Activated CD4-positive, alpha-beta T cell treated with anti-CD3 and anti-CD28 coated beads, Interleukin-2, amount 10 ng/mL, durations not matched to agents 24 days and 14 days (primary cell): ENCODE measurements at regions not wholly inside any gene's neighbourhood (a gene's known extent, or its start where the extent isn't known, plus 50 kb on each side); places are given as distances from the start of the nearest gene placed in this dataset.

Experiments used
- DNase-seq: peaks from one replicate; pipeline ENCODE4 v3.0.0; 2022
- H3K27ac Mint-ChIP-seq: one replicate; pipeline ENCODE4 v1.8.0; 2022; ENCODE audit warnings: mild to moderate bottlenecking, mixed read lengths
- H3K27me3 Mint-ChIP-seq: one replicate; pipeline ENCODE4 v1.8.0; 2022; ENCODE audit warnings: mixed read lengths
- H3K36me3 Mint-ChIP-seq: one replicate; pipeline ENCODE4 v1.8.0; 2022; ENCODE audit warnings: low read depth, mild to moderate bottlenecking, mixed read lengths
- H3K4me1 Mint-ChIP-seq: one replicate; pipeline ENCODE4 v1.8.0; 2021; ENCODE audit warnings: mixed read lengths
- H3K4me3 Mint-ChIP-seq: one replicate; pipeline ENCODE4 v1.8.0; 2022; ENCODE audit warnings: mild to moderate bottlenecking, moderate library complexity, mixed read lengths
- H3K9me3 Mint-ChIP-seq: one replicate; pipeline ENCODE4 v1.8.0; 2021; ENCODE audit warnings: mixed read lengths
- intact Hi-C: fragments of 100-400 bp; cut with micrococcal nuclease; formaldehyde crosslinking; loops from one replicate; pipeline ENCODE4 v1.15.1; 2023

DNA sequence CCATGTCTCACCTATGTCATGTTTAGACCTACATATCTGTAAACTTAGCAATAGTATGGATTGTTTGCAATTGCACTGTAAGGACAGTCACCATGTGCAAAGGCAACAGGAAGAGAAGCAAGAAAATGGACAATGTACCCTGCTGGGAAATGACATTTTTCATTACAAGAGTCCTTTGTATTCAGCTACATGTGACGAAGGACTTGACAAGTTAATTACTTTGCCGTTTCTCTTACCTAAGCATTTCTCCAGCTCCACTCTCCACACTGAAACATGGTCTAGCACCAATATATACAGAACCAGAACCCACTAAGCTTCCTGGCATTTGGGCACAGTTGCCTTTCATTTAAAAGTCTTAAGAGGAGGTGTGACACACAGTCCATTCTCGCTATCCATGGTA, 76.6 kb upstream of the PFKP start:
- no peak for DNase-seq
- H3K27ac Mint-ChIP-seq, result no peak overlapping the region
- peaks cover 21% of the 10 kb centered on the region for H3K27me3 Mint-ChIP-seq
- H3K4me3 Mint-ChIP-seq, result no peak overlapping the region
- intact Hi-C loops, result no loop called here
- peaks cover 4% of the 10 kb centered on the region for H3K4me1 Mint-ChIP-seq
- no peaks in the 10 kb centered on the region for H3K9me3 Mint-ChIP-seq
- H3K36me3 Mint-ChIP-seq, result no peaks in the 10 kb centered on the region

DNA sequence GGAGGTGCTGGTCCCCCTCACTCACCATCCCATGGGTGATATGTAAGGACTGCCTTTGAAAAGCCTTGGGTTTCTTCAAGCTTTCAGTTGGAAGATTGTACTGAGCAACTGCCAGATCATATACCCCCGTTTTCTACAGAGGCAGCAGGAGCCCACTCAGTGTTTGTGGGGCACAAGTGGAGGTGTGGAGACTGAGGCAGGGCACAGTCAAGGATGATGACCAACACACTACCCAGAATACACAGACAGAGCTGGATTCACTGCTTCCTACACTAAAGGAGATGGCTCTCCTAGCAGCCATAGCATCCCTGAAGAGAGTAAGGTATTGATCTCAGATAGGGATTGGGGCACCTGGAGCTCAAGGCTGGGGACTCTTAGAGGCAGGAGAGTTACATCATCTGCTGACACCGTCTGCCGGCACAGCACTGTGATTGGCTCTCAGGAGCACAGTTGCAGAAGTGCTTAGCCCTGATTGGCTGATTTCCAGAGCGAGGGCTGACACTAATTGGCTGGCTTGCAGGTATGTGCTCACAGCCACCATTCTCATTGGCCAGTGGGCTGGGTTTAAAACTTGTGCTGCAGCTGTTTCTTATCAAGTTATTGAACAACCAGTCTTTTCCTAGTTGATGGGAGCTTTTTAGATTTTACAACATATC, 77.9 kb upstream of the PFKP start:
- H3K27me3 Mint-ChIP-seq, result peaks cover 19% of the 10 kb centered on the region
- H3K27ac Mint-ChIP-seq, result no peak overlapping the region
- no peaks in the 10 kb centered on the region for H3K9me3 Mint-ChIP-seq
- H3K36me3 Mint-ChIP-seq, result no peaks in the 10 kb centered on the region
- no peak for DNase-seq
- H3K4me1 Mint-ChIP-seq, result peaks cover 4% of the 10 kb centered on the region
- intact Hi-C loops, result no loop called here
- no peak overlapping the region for H3K4me3 Mint-ChIP-seq

DNA sequence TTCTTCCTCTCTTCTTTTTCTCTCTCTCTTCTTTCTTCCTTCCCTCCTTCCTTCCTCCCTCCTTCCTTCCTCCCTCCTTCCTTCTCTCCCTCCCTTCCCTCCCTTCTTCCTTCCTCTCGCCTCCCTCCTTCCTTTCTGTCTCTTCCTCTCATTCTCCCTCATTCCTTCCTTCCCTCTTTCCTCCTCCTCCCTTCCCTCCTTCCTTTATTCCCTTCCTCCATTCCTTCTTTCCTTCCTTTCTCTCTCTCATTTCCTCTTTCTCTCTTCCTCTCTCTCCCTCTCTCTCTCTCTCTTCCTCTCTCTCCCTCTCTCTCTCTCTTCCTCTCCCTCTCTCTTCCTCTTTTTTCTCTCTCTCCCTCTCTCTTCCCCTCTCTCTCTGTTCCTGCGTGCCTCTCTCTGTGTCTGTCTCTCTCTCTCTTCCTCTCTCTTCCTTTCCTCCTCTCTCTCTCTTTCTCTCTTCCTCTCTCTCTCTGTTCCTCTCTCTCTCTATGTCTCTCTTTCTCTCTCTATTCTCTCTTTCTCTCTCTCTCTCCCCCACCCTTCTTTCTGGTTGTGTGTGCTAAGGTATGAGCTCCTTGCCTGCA, 80.1 kb upstream of the PFKP start:
- DNase-seq, result no peak
- Mint-ChIP-seq H3K4me1 (peaks cover 4% of the 10 kb centered on the region), H3K27me3 (peaks cover 19% of the 10 kb centered on the region), H3K36me3 (no peaks in the 10 kb centered on the region), H3K9me3 (no peaks in the 10 kb centered on the region), H3K27ac (no peak overlapping the region), H3K4me3 (no peak overlapping the region)
- intact Hi-C loops, result no loop called here

DNA sequence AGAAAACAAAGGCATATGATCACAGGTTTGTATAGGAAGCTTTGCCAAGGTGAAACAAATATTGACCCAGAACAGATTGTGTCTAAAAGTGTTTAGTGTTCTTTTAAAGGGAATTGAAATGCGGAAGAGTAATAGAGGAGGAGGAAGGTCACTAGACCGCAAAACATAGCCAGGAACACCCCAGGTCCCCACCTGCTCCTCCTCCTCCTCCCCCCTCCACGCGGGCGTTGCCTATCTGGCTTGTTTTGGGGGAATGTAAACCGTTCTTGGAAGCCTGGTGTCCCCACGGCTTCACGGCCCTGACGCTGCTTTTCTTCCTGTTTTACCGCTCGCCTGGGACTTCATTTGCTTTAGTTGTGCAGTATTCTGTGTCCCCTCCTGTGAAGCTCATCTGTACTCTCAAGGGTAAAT, 81.0 kb upstream of the PFKP start:
- H3K36me3 Mint-ChIP-seq, result no peaks in the 10 kb centered on the region
- H3K27ac Mint-ChIP-seq, result no peak overlapping the region
- H3K9me3 Mint-ChIP-seq, result no peaks in the 10 kb centered on the region
- no peak for DNase-seq
- H3K4me3 Mint-ChIP-seq, result no peak overlapping the region
- intact Hi-C loops, result no loop called here
- peaks cover 4% of the 10 kb centered on the region for H3K4me1 Mint-ChIP-seq
- H3K27me3 Mint-ChIP-seq, result peaks cover 19% of the 10 kb centered on the region

DNA sequence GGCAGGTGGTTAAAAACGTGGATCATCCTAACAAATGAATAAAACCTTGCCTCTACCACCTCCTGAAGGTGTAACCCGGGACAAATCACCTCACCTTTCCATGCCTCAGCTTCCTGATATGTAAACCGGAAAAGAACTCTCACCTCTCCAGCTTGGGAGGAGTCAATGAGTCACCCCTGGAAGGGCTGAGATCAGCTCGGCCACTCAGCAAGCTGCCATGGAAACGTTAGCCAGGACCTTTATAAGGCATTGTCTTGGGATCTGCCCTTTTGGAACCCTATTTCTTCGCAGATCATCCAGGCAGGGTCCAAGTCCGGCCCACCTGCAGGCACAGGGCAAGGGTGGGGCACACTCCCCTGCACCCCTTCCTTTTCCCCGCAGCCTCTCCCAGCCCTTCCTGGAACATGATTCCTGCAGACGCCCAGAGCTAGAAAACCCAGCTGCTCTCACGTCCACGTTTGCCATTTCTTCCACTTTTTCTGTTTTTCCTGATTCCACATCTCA, 81.6 kb upstream of the PFKP start:
- no peaks in the 10 kb centered on the region for H3K36me3 Mint-ChIP-seq
- H3K9me3 Mint-ChIP-seq, result no peaks in the 10 kb centered on the region
- DNase-seq, result no peak
- no peak overlapping the region for H3K4me3 Mint-ChIP-seq
- H3K27ac Mint-ChIP-seq, result no peak overlapping the region
- H3K4me1 Mint-ChIP-seq, result peaks cover 4% of the 10 kb centered on the region
- intact Hi-C loops, result no loop called here
- H3K27me3 Mint-ChIP-seq, result peaks cover 19% of the 10 kb centered on the region

DNA sequence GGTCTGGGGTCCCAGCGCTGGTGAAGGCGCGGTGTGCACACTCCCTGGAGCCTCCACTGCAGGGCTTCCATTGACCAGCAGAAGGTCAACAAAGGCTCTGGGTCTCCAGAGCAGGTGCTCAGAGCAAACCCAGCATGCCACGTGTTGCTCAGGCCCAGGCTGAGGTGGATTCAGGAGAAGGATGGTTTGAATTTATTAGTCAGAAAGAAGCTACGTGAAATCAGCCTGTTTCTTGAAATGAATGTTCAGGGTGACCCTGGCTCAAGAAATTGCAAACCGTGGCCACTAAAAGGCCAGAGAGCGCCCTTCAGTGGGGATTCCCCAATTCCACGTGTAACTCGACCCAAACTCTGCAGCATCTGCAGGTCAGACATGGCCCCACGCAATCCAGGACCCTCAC, 82.7 kb upstream of the PFKP start:
- no peak for DNase-seq
- Mint-ChIP-seq H3K4me3 (no peak overlapping the region), H3K36me3 (no peaks in the 10 kb centered on the region), H3K27ac (no peak overlapping the region), H3K4me1 (peaks cover 4% of the 10 kb centered on the region), H3K27me3 (peaks cover 19% of the 10 kb centered on the region), H3K9me3 (no peaks in the 10 kb centered on the region)
- intact Hi-C loops, result no loop called here

DNA sequence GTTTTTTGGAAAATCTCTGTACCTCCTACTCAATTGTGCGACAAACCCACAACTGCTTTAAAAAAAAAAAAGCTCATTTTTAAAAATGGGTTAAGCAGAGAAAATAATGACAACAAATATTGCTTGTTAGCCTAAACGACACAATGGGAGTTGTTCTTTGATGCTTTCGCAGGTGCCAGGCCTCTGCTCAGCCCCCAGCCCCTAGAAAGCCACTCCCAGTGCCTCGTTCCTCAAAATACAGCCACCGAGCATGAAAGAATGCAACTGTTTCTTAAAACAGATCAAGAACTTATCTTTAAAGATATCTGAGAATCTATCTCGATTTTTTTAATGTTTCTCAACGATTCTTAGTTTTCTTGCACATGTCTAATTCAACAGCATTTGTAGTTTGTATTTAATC, 85.2 kb upstream of the PFKP start:
- Mint-ChIP-seq H3K4me3 (no peak overlapping the region), H3K36me3 (no peaks in the 10 kb centered on the region), H3K4me1 (peaks cover 4% of the 10 kb centered on the region), H3K9me3 (no peaks in the 10 kb centered on the region), H3K27ac (no peak overlapping the region), H3K27me3 (peaks cover 10% of the 10 kb centered on the region)
- intact Hi-C loops, result no loop called here
- no peak for DNase-seq

DNA sequence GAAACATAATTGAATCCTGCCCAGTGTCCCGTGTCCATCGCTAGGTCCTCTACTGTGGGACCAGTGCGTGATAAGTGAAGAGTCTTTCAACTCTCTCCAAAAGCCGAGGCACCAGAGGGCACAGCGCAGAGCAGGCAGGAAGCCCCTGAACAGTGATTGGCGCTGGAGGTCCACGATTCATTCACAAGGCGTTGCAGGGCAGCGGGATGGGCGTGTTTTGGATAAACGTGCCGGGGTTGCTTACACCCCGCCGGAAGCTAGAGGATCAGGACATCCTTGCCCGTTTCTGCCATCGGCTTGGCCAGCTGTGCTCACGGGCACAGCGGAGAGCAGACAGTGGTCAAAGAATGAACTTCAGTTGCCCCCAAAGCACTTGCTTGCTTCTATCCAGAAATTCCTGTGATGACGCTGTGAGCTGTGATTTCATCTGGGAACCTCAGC, 86.0 kb upstream of the PFKP start:
- H3K27me3 Mint-ChIP-seq, result peaks cover 6% of the 10 kb centered on the region
- intact Hi-C loops, result no loop called here
- H3K9me3 Mint-ChIP-seq, result no peaks in the 10 kb centered on the region
- H3K4me1 Mint-ChIP-seq, result peaks cover 4% of the 10 kb centered on the region
- H3K4me3 Mint-ChIP-seq, result no peak overlapping the region
- DNase-seq, result no peak
- no peaks in the 10 kb centered on the region for H3K36me3 Mint-ChIP-seq
- no peak overlapping the region for H3K27ac Mint-ChIP-seq

DNA sequence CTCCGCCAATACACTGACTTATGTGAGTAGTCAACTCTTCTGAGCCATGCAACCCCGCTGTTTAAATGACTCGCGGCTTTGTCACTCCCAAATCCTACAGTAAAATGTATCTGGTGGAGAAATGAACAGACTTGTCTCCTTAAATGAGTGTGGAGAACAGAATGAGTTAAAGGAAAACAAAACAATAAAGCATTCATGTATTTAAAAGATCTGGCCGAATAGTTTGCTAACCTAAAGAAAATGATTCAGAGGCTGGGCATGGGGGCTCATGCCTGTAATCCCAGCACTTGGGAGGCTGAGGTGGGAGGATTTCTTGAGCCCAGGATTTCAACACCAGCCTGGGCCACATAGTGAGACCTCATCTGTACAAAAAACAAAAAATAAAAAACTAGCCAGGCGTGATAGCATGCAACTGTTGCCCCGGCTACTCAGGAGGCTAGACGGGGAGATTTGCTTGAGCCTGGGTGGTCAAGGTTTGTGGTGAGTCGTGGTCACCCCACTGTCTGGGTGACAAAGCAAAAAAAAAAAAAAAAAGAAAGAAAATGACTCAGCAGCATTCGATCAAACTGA, 86.5 kb upstream of the PFKP start:
- no peaks in the 10 kb centered on the region for H3K36me3 Mint-ChIP-seq
- H3K4me3 Mint-ChIP-seq, result no peak overlapping the region
- no peaks in the 10 kb centered on the region for H3K9me3 Mint-ChIP-seq
- intact Hi-C loops, result no loop called here
- no peak for DNase-seq
- H3K27ac Mint-ChIP-seq, result no peak overlapping the region
- H3K27me3 Mint-ChIP-seq, result peaks cover 1% of the 10 kb centered on the region
- no peaks in the 10 kb centered on the region for H3K4me1 Mint-ChIP-seq

DNA sequence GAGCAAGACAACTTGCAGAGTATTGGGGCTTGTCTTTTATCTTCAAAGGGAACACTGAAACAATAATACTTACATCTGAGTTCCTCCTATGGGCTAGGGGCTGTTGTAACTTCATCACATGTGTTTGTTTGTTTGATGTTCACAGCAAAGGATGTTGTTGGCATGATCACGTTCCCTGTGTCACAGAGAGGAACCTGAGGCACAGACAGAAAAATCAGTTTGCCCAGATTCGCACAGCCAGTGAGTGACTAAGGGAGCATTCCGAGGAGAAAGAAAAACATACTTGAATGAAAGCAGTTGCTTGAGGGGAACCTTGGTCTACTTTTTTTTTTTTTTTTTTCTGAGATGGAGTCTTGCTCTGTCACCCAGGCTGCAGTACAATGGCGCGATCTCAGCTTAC, 87.2 kb upstream of the PFKP start:
- Mint-ChIP-seq H3K27ac (no peak overlapping the region), H3K36me3 (no peaks in the 10 kb centered on the region), H3K4me1 (no peaks in the 10 kb centered on the region), H3K9me3 (no peaks in the 10 kb centered on the region), H3K4me3 (no peak overlapping the region), H3K27me3 (peaks cover 1% of the 10 kb centered on the region)
- intact Hi-C loops, result no loop called here
- DNase-seq, result no peak

DNA sequence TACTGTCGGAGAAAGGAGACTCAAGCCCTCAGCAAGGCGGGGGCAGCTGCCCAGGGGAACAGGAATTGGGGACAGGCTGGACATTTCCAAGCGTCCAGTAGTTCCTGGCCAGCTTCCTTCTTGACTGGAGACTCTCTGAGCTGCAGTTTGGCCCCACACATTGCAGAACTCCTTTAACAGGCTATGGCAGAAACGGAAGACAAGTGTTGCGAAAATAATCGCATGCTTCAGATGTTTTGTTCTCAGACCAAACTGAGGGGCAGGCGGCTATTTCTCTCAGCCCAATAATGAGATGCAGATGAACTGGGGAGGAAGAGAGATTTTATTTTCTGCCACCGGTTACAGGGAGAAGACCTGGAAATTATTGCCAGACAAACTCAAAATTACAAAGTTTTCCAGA, 88.0 kb upstream of the PFKP start:
- no peak overlapping the region for H3K4me3 Mint-ChIP-seq
- no peaks in the 10 kb centered on the region for H3K36me3 Mint-ChIP-seq
- intact Hi-C loops, result loop anchor here (5.0 kb wide), 1 partner anchor 37 kb away; no protein-coding TSS in a partner anchor
- H3K9me3 Mint-ChIP-seq, result no peaks in the 10 kb centered on the region
- H3K27me3 Mint-ChIP-seq, result no peaks in the 10 kb centered on the region
- DNase-seq, result no peak
- no peaks in the 10 kb centered on the region for H3K4me1 Mint-ChIP-seq
- H3K27ac Mint-ChIP-seq, result no peak overlapping the region

DNA sequence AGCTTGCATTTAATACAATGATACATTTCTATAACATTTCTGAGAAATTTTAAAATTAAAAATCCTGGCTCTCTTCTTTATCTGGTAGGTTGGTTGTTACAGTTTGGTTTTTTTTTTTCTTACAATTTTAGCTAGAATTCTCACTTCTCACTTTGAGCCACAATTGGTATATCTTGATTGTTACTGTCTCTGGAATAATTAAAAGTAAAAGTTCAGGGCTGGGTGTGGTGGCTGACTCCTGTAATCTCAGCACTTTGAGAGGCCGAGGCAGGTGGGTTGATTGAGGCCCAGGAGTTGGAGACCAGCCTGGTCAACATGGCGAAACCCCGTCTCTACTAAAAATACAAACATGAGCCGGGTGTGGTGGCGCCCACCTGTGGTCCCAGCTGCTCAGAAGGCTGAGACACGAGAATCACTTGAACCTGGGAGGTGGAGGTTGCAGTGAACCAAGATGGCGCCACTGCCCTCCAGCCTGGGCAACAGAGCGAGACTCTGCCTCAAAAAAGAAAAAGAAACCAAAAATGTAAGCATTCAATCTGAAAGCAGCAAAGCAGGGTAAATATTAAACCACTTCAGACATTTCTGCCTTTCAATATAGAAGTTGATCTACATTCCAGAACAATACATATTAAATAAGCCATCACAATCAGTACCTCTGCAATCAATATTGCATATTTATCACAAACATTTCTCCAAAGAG, 88.6 kb upstream of the PFKP start:
- intact Hi-C loops, result loop anchor here (1.0 to 5.0 kb wide), 2 partner anchors 36 to 50 kb away; no protein-coding TSS in a partner anchor
- Mint-ChIP-seq H3K9me3 (no peaks in the 10 kb centered on the region), H3K36me3 (no peaks in the 10 kb centered on the region), H3K4me1 (no peaks in the 10 kb centered on the region), H3K27me3 (no peaks in the 10 kb centered on the region), H3K4me3 (no peak overlapping the region), H3K27ac (no peak overlapping the region)
- DNase-seq, result no peak

DNA sequence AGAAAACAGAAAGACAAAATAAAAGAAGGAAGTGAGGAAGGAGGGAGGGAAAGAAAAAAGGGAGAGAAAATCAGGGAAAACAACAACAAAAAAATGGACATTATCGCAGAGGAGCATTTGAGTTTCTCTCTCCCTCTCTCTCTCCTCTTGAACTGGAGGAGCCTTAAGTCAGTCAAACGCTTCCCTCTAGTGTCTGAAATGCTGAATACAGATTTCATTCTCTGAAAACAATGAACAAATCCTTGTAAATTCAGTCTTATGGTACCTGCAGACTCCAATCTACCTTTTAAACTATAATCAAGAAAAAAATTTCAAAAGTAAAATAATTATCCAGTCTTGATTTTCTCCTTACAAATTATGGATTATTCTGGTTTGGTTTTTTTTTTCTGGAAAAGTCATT, 89.2 kb upstream of the PFKP start:
- intact Hi-C loops, result loop anchor here (1.0 to 5.0 kb wide), 2 partner anchors 36 to 50 kb away; no protein-coding TSS in a partner anchor
- Mint-ChIP-seq H3K36me3 (no peaks in the 10 kb centered on the region), H3K27me3 (no peaks in the 10 kb centered on the region), H3K9me3 (no peaks in the 10 kb centered on the region), H3K4me3 (no peak overlapping the region), H3K4me1 (no peaks in the 10 kb centered on the region), H3K27ac (no peak overlapping the region)
- no peak for DNase-seq
